Thymus (tissue), 11 donors: ENCODE measurements at regions not wholly inside any gene's neighbourhood (a gene's known extent, or its start where the extent isn't known, plus 50 kb on each side); places are given as distances from the start of the nearest gene placed in this dataset.

Source experiments
- DNase-seq, 9 donors: peaks; one replicate each; pipeline ENCODE4 v3.0.0-alpha.2; 2013; ENCODE audit warnings: low spot score in 9 of 9, low read depth in 6 of 9, missing footprints in 1 of 9
- H3K27ac ChIP-seq, 2 donors: one replicate each; pipeline ENCODE4 v1.5.1; 2013; ENCODE audit warnings: control low read depth in 1 of 2, low read depth in 1 of 2, low read length in 1 of 2, mild to moderate bottlenecking in 1 of 2, moderate library complexity in 1 of 2
- H3K27me3 ChIP-seq, 2 donors: one replicate each; pipeline ENCODE4 v1.5.1; 2013; ENCODE audit warnings: low read length in 1 of 2; ENCODE audit not compliant: control insufficient read depth in 2 of 2, insufficient read depth in 1 of 2
- H3K36me3 ChIP-seq, 2 donors: one replicate each; pipeline ENCODE4 v1.5.1; 2013; ENCODE audit warnings: low read length in 1 of 2, mild to moderate bottlenecking in 1 of 2, moderate library complexity in 1 of 2; ENCODE audit not compliant: control insufficient read depth in 2 of 2, insufficient read depth in 2 of 2
- H3K4me1 ChIP-seq, 2 donors: one replicate each; pipeline ENCODE4 v1.5.1; 2013; ENCODE audit warnings: low read length in 2 of 2; ENCODE audit not compliant: control insufficient read depth in 2 of 2, insufficient read depth in 2 of 2
- H3K4me3 ChIP-seq, 2 donors: one replicate each; pipeline ENCODE4 v1.5.1; 2013; ENCODE audit warnings: low read length in 2 of 2, control low read depth in 1 of 2, mild to moderate bottlenecking in 1 of 2
- H3K9me3 ChIP-seq, 2 donors: one replicate each; pipeline ENCODE4 v1.5.1; 2013; ENCODE audit warnings: low read length in 1 of 2, mild to moderate bottlenecking in 1 of 2; ENCODE audit not compliant: control insufficient read depth in 2 of 2, insufficient read depth in 1 of 2
- WGBS: extraction: QIAGEN DNeasy Blood & Tissue Kit; methylation state at CpG from one replicate; pipeline ENCODE4 v1.1.7; 2013; 5-methylcytosine and 5-hydroxymethylcytosine counted together
- donor health status: healthy.

DNA sequence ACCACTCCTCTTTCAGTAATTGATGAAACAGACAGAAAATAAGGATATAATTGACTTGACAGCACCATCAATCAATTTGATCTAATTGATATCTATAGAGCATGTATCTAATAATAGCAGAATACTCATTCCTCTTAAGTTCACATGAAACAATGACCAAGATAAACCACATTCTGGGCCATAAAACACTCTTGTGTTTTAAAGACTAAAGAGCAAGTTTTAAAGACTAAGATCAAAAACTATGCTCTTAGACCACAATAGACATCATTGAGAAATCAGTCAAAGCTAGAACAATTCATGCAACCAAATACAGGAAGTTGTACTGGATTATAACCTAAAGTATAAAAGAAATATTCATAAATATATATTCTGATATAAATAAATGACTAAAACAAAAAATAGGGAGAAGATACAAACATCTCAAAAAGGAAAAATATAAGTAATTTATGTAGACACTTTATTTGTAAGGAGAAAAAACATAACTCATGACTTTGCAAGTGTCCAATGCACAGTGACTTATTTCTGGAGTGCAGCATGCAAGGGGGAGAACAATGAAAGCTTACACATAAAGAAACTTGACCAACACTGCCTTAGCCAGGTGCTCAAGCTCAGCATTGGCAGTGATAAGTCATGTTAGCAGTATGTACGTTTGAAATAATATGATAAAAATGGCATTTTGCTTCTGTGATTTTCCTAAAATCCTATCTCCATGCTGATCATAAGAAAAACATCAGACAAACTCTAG is 312.7 kb upstream of the IGFBP3 start:
- no peak for DNase-seq
- H3K27ac ChIP-seq, result no peak overlapping the region
- no peaks in the 10 kb centered on the region for H3K4me1 ChIP-seq
- WGBS, result 77% methylated on average over 1 of the region's 1 CpG
- H3K4me3 ChIP-seq, result no peak overlapping the region
- no peaks in the 10 kb centered on the region for H3K9me3 ChIP-seq
- no peaks in the 10 kb centered on the region for H3K36me3 ChIP-seq
- no peaks in the 10 kb centered on the region for H3K27me3 ChIP-seq

DNA sequence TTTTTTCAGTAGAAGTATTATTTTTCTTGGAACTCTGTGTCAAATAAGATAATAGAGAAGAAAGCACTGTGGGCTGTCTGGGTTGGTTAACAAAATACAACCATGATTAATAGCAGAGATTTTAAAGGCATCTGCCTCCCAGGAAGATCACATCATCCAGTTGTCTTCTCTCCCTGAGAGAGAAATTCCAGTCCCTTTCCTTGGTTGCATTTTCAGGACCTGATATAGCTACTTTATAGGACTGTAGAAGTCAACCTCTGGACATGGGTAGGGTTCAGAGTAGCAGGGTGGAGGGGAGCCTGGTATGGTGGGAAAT is 309.9 kb upstream of the IGFBP3 start:
- Histone ChIP-seq H3K9me3 (no peaks in the 10 kb centered on the region), H3K27me3 (no peaks in the 10 kb centered on the region), H3K36me3 (no peaks in the 10 kb centered on the region), H3K4me1 (no peaks in the 10 kb centered on the region), H3K27ac (no peak overlapping the region), H3K4me3 (no peak overlapping the region)
- no peak for DNase-seq

DNA sequence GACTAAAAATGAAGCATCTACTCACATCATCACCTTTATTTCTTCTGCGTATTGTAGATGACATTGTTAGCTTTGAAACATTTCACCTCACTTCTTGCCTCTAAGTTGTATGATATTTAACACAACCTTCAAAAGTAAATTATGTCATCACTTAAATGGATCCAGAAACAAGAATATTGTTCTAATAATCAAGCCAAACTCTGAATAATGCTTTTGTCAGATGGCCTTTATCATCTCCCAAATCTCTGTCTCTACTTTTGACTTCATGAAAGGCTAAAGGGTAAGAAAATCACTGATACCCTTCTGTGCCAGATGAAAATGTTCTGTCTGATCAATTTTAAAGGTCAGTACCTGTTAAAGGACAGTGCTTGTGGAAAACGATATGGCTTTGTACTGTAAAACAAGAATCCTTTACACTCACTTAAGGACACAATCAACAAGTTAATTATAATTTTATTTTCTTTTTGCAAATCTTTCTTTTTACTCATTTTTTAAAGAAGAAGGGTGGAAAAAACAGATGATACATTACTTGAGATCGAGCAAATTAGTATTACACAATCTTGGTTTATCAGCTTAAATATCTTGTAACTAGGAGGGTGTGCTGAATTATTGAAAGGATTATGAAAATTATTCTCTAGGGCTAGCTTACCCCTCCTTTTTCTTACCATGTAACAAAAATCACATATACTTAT is 309.4 kb upstream of the IGFBP3 start:
- DNase-seq, result no peak
- Histone ChIP-seq H3K9me3 (no peaks in the 10 kb centered on the region), H3K27me3 (no peaks in the 10 kb centered on the region), H3K4me3 (no peak overlapping the region), H3K27ac (no peak overlapping the region), H3K36me3 (no peaks in the 10 kb centered on the region), H3K4me1 (no peaks in the 10 kb centered on the region)
- WGBS, result 75% methylated on average over 3 of the region's 3 CpGs

DNA sequence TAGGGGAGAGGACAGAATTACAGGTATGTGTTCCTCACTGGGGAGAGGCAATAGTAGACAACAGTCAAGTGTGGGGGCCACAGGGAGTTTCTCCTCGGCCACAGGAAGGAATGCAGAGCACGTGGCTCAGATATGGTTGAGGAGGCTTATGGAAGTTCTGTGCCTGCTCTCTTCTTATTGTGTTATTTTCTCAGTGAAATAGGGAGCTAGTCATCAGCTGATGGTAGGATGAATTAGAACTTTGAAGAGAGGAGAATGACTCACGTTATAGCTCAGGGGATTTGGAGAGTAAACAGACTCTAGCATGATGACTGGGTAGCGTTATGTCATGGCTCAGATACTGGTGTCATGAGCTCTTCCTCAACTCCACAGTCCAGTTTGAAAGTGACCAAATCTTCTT is 308.3 kb upstream of the IGFBP3 start:
- Histone ChIP-seq H3K27me3 (no peaks in the 10 kb centered on the region), H3K4me1 (no peaks in the 10 kb centered on the region), H3K27ac (no peak overlapping the region), H3K4me3 (no peak overlapping the region), H3K36me3 (no peaks in the 10 kb centered on the region), H3K9me3 (no peaks in the 10 kb centered on the region)
- DNase-seq, result no peak
- 84% methylated on average over 4 of the region's 4 CpGs for WGBS

DNA sequence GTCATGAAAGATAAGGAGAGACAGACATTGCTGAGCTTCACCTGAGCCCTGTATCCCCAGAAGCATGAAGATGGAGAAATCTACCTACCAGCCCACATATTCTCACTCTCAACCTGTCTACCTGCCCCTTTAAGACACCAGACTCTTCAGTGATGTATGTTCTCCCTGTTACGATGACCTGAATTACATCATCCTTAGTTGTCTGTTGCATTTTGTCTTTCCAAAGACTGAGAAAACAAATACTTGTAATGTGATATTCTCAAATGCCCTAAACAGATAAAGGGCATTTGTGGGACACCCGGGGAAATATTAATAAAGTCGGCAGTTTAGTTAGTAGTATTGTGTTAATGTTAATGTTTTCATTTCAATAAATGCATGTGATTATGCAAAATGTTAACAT is 305.8 kb upstream of the IGFBP3 start:
- Histone ChIP-seq H3K27ac (no peak overlapping the region), H3K4me1 (no peaks in the 10 kb centered on the region), H3K4me3 (no peak overlapping the region), H3K27me3 (no peaks in the 10 kb centered on the region), H3K36me3 (no peaks in the 10 kb centered on the region), H3K9me3 (peaks cover 0 to 4% of the 10 kb centered on the region in 2 donors)
- WGBS, result 93% methylated on average over 3 of the region's 3 CpGs
- no peak for DNase-seq

DNA sequence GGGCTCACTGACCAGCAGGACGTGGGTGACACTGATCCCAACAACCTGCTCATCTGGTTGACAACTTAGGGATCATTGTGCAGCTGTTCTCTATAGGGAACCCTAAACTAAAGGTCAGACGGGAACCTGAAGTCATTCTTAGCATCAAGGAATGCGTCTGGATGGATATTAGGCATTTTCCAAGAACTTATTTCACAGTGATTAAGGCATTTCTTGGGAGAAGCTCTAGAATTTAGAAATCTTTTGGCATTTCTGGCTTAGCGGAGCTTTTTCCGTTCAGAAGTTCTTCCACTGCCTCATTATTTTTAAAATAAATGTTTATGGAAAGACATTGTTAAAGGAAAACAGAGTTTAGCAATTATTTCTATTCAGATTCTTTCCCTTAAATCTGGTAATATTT is 303.3 kb upstream of the IGFBP3 start:
- H3K4me1 ChIP-seq, result no peaks in the 10 kb centered on the region
- peaks cover 0 to 4% of the 10 kb centered on the region in 2 donors for H3K9me3 ChIP-seq
- WGBS, result 68% methylated on average over 5 of the region's 5 CpGs
- H3K36me3 ChIP-seq, result no peaks in the 10 kb centered on the region
- no peak overlapping the region for H3K4me3 ChIP-seq
- no peak overlapping the region for H3K27ac ChIP-seq
- H3K27me3 ChIP-seq, result no peaks in the 10 kb centered on the region
- DNase-seq, result no peak

DNA sequence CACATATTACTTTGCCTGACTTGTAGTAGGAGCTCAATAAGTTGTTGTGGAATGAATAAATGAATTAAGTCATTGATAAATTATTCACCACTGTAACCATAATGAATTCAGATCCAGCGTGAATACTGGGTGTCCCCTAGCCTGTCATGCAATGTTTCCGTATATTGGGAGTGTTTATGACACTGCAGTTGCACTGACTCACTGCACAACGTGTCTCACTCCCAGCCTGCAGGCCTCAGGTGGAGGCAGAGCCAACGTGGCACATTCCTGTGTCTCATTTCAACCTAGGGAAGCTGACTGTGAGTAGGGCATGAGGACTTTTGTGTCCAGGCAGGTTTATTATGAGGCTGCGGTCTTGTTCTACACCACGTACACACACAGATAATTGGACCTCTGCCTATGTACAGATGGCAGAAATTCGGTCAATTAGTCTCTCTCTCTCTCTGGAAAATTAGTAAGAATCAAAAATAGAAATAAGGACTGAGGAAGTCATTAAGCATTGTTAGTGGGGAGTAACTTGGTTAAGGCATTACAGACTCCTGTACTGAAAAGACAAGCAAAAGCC is 299.1 kb upstream of the IGFBP3 start:
- no peak overlapping the region for H3K4me3 ChIP-seq
- no peaks in the 10 kb centered on the region for H3K4me1 ChIP-seq
- H3K27ac ChIP-seq, result no peak overlapping the region
- no peaks in the 10 kb centered on the region for H3K27me3 ChIP-seq
- DNase-seq, result no peak
- H3K9me3 ChIP-seq, result peaks cover 0 to 4% of the 10 kb centered on the region in 2 donors
- WGBS, result 84% methylated on average over 7 of the region's 7 CpGs
- H3K36me3 ChIP-seq, result no peaks in the 10 kb centered on the region

DNA sequence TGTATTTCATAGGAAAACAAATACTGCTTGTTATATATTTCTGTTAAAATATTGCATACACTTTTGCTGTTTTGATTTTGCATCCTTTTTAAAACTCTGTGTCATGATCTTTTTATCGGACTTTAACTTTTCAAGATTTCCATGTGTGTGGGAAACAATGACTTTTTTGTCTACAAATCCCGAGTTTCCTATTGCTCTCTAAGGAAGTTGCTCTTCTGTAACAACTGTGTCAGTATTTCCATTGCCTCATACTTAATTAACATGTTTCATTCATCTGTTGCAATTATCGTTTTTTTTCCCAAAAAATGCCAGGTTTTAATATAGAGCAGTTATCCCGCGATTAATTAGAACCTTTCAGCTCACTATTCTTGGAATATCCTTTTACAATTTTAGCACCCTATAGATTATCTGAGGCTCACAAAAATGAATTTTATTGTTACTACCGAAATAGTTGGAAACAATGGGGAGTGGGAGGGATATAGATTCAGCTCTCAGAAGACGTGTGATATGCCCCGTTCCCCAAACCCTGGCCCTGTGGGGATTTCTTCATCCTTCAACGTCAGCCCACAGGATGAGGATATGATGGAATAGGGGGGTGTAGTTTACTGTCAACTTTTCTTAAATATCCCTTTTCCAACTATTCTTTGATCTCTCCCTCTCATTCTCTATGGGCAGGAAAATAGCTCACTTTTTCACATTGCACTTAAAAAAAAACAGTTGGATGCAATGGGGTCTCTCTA is 297.6 kb upstream of the IGFBP3 start:
- no peaks in the 10 kb centered on the region for H3K4me1 ChIP-seq
- H3K36me3 ChIP-seq, result no peaks in the 10 kb centered on the region
- DNase-seq, result no peak
- peaks cover 0 to 4% of the 10 kb centered on the region in 2 donors for H3K9me3 ChIP-seq
- WGBS, result 87% methylated on average over 9 of the region's 9 CpGs
- peak overlapping the region in 1 of 2 donors; percentile 18 for H3K27ac ChIP-seq
- H3K4me3 ChIP-seq, result no peak overlapping the region
- H3K27me3 ChIP-seq, result no peaks in the 10 kb centered on the region

DNA sequence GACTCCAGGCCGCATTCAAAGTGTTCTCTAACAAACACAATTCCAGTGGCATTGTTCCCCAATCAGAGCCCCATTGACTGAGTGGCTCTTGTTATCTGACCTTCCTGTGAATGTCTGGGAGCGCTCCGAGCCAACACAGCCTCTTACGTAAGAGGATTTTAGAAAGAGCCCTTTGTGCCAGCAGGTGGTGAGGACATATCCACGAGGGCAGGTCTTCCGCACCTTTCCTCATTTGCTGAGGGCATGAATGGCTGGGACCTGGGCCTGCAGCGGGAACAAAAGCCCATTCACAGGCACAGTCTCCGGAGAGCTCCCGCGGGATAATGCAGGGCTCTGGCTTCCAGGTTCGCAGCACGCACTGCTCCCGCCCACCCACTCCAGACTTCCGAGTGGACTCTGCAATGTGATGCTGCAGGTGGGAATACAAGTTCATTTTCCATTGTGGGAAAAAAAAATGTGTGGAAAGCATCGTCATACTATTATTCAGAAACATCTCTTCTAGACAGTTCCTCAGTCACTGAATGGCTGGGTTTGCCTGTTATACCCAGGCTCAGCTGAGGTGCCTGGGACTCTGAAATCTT is 295.0 kb upstream of the IGFBP3 start:
- Histone ChIP-seq H3K27me3 (no peaks in the 10 kb centered on the region), H3K36me3 (no peaks in the 10 kb centered on the region), H3K9me3 (no peaks in the 10 kb centered on the region), H3K27ac (no peak overlapping the region), H3K4me1 (no peaks in the 10 kb centered on the region), H3K4me3 (no peak overlapping the region)
- WGBS, result 79% methylated on average over 15 of the region's 15 CpGs
- DNase-seq, result no peak
